ENCODE measurements at regions not wholly inside any gene's neighbourhood (a gene's known extent, or its start where the extent isn't known, plus 50 kb on each side); places are given as distances from the start of the nearest gene placed in this dataset.

DNA sequence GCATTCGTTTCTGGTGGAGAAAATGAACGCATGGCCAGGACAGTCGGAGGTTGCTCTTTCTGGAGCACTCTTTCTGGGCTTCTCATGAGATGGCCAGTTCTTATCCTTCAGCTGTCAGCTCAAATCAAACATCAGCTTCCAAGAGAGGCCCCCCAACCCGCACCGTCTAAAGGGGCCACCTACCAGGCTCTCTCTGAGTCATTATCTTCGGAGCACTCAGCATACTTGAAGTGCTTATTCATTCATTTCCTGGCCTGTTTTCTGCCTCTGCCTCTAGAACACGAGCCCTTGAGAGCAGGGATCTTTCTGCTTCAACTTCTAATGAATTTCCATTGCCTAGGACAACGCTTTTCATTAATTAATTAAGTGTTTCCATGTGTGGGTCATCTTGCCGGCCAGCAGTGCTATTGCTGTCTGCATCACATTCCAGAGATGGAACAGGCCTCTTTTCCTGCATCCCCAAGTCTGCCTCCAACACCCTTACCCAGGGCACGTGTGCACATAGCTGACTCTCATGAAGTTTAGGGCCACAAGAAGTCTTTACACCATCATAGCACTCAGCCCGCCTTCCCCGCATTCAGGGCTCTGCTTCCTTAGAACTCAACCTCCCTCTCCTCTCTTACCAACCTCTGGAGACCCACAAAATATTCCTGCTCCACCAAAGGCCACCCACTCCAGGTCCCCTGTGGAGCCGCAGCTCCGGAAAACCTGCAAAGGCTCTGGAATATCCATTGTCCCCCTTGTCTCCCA is 52.1 kb upstream of the LAPTM5 start (continued):
- TF ChIP-seq, protein P1, sequence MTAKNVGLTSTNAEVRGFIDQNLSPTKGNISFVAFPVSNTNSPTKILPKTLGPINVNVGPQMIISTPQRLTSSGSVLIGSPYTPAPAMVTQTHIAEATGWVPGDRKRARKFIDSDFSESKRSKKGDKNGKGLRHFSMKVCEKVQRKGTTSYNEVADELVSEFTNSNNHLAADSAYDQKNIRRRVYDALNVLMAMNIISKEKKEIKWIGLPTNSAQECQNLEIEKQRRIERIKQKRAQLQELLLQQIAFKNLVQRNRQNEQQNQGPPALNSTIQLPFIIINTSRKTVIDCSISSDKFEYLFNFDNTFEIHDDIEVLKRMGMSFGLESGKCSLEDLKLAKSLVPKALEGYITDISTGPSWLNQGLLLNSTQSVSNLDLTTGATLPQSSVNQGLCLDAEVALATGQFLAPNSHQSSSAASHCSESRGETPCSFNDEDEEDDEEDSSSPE (CRISPR knock-in tag; IDR thresholded peaks at IDR 0.05): no peak
- TF ChIP-seq, protein P2, sequence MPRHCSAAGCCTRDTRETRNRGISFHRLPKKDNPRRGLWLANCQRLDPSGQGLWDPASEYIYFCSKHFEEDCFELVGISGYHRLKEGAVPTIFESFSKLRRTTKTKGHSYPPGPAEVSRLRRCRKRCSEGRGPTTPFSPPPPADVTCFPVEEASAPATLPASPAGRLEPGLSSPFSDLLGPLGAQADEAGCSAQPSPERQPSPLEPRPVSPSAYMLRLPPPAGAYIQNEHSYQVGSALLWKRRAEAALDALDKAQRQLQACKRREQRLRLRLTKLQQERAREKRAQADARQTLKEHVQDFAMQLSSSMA (CRISPR knock-in tag; IDR thresholded peaks at IDR 0.05): no peak
- no peak for TF ChIP-seq NR1H2 (CRISPR knock-in tag; IDR thresholded peaks at IDR 0.05; ENCODE audit: borderline replicate concordance, low read depth)

DNA sequence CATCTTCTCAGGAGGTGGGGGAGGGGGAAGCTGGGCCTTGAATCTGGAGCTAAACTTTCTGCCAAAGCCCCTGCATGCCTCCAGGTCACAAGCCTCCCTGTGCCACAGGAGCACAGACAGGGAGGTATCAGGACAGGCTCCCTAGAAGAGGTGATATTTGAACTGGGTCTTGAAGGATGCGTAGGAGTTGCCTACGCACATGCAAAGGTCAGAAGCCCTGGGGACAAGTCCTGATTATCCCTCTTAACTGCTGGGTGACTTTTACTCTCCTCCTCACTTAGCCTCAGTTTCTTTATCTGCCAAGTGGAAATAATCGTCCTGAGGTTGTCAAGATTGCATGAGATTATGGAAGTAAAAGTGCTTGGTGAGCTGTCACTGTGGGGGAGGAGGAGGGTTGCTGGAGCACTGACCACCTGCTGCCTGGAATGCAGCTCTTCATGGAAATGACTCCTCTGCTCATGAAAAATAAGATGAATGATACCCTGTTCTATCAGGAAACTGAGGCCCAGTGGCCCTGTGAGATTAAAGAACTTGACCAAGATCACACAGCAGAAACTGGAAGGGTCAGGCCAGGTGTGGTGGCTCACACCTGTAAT is 50.6 kb upstream of the LAPTM5 start:
- H3K27ac ChIP-seq (ENCODE audit: extremely low read length, insufficient read depth, low read length): no peak overlapping the region
- DNase-seq (ENCODE audit: low spot score) (no peak), ATAC-seq (no peak), FAIRE-seq (no peak)
- no peak for TF ChIP-seq MAZ (IDR thresholded peaks at IDR 0.05; ENCODE audit: borderline replicate concordance, low read depth, low read length)
- no peak for TF ChIP-seq MAZ (CRISPR knock-in tag; IDR thresholded peaks at IDR 0.05; ENCODE audit: low read depth)
- TF ChIP-seq ZNF263 (CRISPR knock-in tag; IDR thresholded peaks at IDR 0.05): peak; percentile 32; the same call in 1 of the 2 replicates
- H3K79me2 ChIP-seq (ENCODE audit: insufficient read depth, low read length): no peaks in the 10 kb centered on the region
- no TSS peak for BruUV-seq (replicated peaks)
- no peak overlapping the region for H2AFZ ChIP-seq (ENCODE audit: low read length)
- H3K4me3 ChIP-seq (replicated peaks in 1 of 3; ENCODE audit: insufficient read depth in 1 of 3, low read depth in 2 of 3, low read length in 3 of 3): no peak overlapping the region
- in situ Hi-C loops (cut with HindIII; ENCODE audit: extremely low pct_ligation_motif_present, low pct_unique_long_range_greater_than_20kb): no loop called here
- ChIA-PET POLR2A (no interaction called here), CTCF (ENCODE audit: low intra/inter-chr PET ratio, low total read pairs) (no interaction called here)
- WGBS (ENCODE audit: low lambda C conversion rate): 29% methylated on average over 3 of the region's 3 CpGs
- H4K20me1 ChIP-seq (ENCODE audit: insufficient read depth, low read length): no peaks in the 10 kb centered on the region
- H3K4me2 ChIP-seq (ENCODE audit: low read depth, low read length): no peak overlapping the region
- H3K9ac ChIP-seq (ENCODE audit: insufficient read depth, low read depth, low read length): no peak overlapping the region
- peaks cover 10% of the 10 kb centered on the region for H3K4me1 ChIP-seq (ENCODE audit: insufficient read depth, low read length)
- intact Hi-C loops (cut with micrococcal nuclease; ENCODE audit: unreplicated experiment): no loop called here
- no peaks in the 10 kb centered on the region for H3K9me3 ChIP-seq (ENCODE audit: low read length)
- no peaks in the 10 kb centered on the region for H3K36me3 ChIP-seq (replicated peaks in 1 of 2; ENCODE audit: control insufficient read depth in 1 of 2, insufficient read depth in 2 of 2, low read length in 2 of 2)
- peaks cover 10 to 69% of the 10 kb centered on the region in 2 experiments for H3K27me3 ChIP-seq (ENCODE audit: control insufficient read depth in 1 of 2, insufficient read depth in 2 of 2, low read length in 2 of 2)

Measured in HepG2 (cell line).